ENCODE measurements at regions not wholly inside any gene's neighbourhood (a gene's known extent, or its start where the extent isn't known, plus 50 kb on each side); places are given as distances from the start of the nearest gene placed in this dataset.
"Not testable (repeated sequence)": the region's sequence is repeated elsewhere in the genome, so short reads cannot be mapped to it uniquely, and the experiment has no call there.

- H3K27ac ChIP-seq, result no peak overlapping the region
- TF ChIP-seq ZFX (IDR thresholded peaks at IDR 0.05), result no peak
- TF ChIP-seq CTCF (conservative IDR thresholded peaks at IDR 0.05), result no peak
These were observed 892.8 kb upstream of the MDGA2 start for GRCh38 chr14:48568252-48568651.

- no peak for TF ChIP-seq ZFX (IDR thresholded peaks at IDR 0.05)
- no peak for TF ChIP-seq CTCF (conservative IDR thresholded peaks at IDR 0.05)
- no peak overlapping the region for H3K27ac ChIP-seq
These were observed 888.1 kb upstream of the MDGA2 start for GRCh38 chr14:48563489-48563888.

GRCh38 chr14:48561438-48561837 lies 886.0 kb upstream of the MDGA2 start:
- not testable (repeated sequence) for H3K27ac ChIP-seq

GRCh38 chr14:48560421-48560820 lies 885.0 kb upstream of the MDGA2 start:
- TF ChIP-seq ZFX (IDR thresholded peaks at IDR 0.05) (no peak), CTCF (conservative IDR thresholded peaks at IDR 0.05) (no peak)
- no peak overlapping the region for H3K27ac ChIP-seq

GRCh38 chr14:48553443-48553842 lies 878.0 kb upstream of the MDGA2 start:
- TF ChIP-seq CTCF (conservative IDR thresholded peaks at IDR 0.05) (no peak), ZFX (IDR thresholded peaks at IDR 0.05) (no peak)
- H3K27ac ChIP-seq, result no peak overlapping the region

GRCh38 chr14:48546996-48547395 lies 871.6 kb upstream of the MDGA2 start:
- TF ChIP-seq ZFX (IDR thresholded peaks at IDR 0.05), result no peak
- TF ChIP-seq CTCF (conservative IDR thresholded peaks at IDR 0.05), result no peak
- no peak overlapping the region for H3K27ac ChIP-seq

- no peak overlapping the region for H3K27ac ChIP-seq
- no peak for TF ChIP-seq CTCF (conservative IDR thresholded peaks at IDR 0.05)
- no peak for TF ChIP-seq ZFX (IDR thresholded peaks at IDR 0.05)
These were observed 862.2 kb upstream of the MDGA2 start for GRCh38 chr14:48537600-48537999.

GRCh38 chr14:48536318-48536717 lies 860.9 kb upstream of the MDGA2 start:
- peak; percentile 41 for TF ChIP-seq CTCF (conservative IDR thresholded peaks at IDR 0.05)
- no peak for TF ChIP-seq ZFX (IDR thresholded peaks at IDR 0.05)
- no peak overlapping the region for H3K27ac ChIP-seq

Measured in C4-2B (cell line).